SU-DHL-6 (cell line): ENCODE measurements at regions not wholly inside any gene's neighbourhood (a gene's known extent, or its start where the extent isn't known, plus 50 kb on each side); places are given as distances from the start of the nearest gene placed in this dataset.
A peak's percentile ranks its signal among the peaks of the same experiment; 100 is the strongest.

Experiments
- H2AFZ ChIP-seq: fragments of 200-600 bp; sonication (generic); 2 replicates; pipeline ENCODE4 v1.6.1; 2014; ENCODE audit warnings: low read depth, mild to moderate bottlenecking, moderate library complexity, mixed read lengths, antibody characterized with exemption, low read length; ENCODE audit not compliant: severe bottlenecking
- H3F3A ChIP-seq: fragments of 200-600 bp; shearing (Covaris generic); 2 replicates; pipeline ENCODE4 v1.6.0; 2016; ENCODE audit warnings: antibody characterized with exemption, mild to moderate bottlenecking; ENCODE audit not compliant: insufficient read depth
- H3K27ac ChIP-seq: fragments of 200-600 bp; sonication (generic); 2 replicates; pipeline ENCODE4 v1.5.1; 2016; ENCODE audit warnings: low read depth, mild to moderate bottlenecking, low read length, moderate library complexity, mixed read lengths
- H3K27me3 ChIP-seq: fragments of 200-600 bp; sonication (generic), shearing (Covaris generic); 2 replicates; pipeline ENCODE4 v1.6.0; 2014; ENCODE audit warnings: mild to moderate bottlenecking, low read length
- H3K36me3 ChIP-seq: fragments of 200-600 bp; sonication (generic); 2 replicates; pipeline ENCODE4 v1.6.1; 2014; ENCODE audit warnings: mild to moderate bottlenecking, low read length, mixed read lengths
- H3K4me2 ChIP-seq: fragments of 300-600, 200-600 bp; shearing (Covaris generic), sonication (generic); 2 replicates; pipeline ENCODE4 v1.6.0; 2014; ENCODE audit warnings: low read length, low read depth, mild to moderate bottlenecking; ENCODE audit not compliant: poor library complexity, severe bottlenecking
- H3K4me3 ChIP-seq: fragments of 200-600 bp; sonication (generic); 2 replicates; pipeline ENCODE4 v1.5.1; 2014; ENCODE audit warnings: antibody characterized with exemption, low read length, mild to moderate bottlenecking, mixed read lengths; ENCODE audit not compliant: insufficient read depth, poor library complexity, severe bottlenecking
- H3K79me2 ChIP-seq: fragments of 200-600 bp; sonication (generic); 2 replicates; pipeline ENCODE4 v1.6.1; 2014; ENCODE audit warnings: mild to moderate bottlenecking, low read length, moderate library complexity; ENCODE audit not compliant: insufficient read depth
- H3K9ac ChIP-seq: fragments of 200-600 bp; sonication (generic); 2 replicates; pipeline ENCODE4 v1.7.0; 2014; ENCODE audit warnings: mild to moderate bottlenecking, low read length
- H3K9me2 ChIP-seq: fragments of 200-600 bp; sonication (generic); replicated peaks from 2 replicates; pipeline ENCODE4 v1.6.1; 2014; ENCODE audit warnings: low read length; ENCODE audit not compliant: insufficient read depth
- H3K9me3 ChIP-seq: fragments of 200-600 bp; sonication (generic); 2 replicates; pipeline ENCODE4 v1.6.1; 2014; ENCODE audit warnings: low read length, mixed read lengths; ENCODE audit not compliant: insufficient read depth
- H4K20me1 ChIP-seq: fragments of 200-600 bp; sonication (generic); 2 replicates; pipeline ENCODE4 v1.6.1; 2014; ENCODE audit warnings: low read depth, mild to moderate bottlenecking, antibody characterized with exemption, low read length, moderate library complexity, mixed read lengths
- EZH2phosphoT487 ChIP-seq: fragments of 200-600 bp; sonication (generic), shearing (Covaris generic); conservative IDR thresholded peaks from 2 replicates; pipeline ENCODE4 v1.6.1; 2018; ENCODE audit warnings: mild to moderate bottlenecking, antibody characterized with exemption, low read length, moderate library complexity, mixed read lengths
- TF ChIP-seq, protein P1 (sequence below): fragments of 200-600 bp; sonication (generic); IDR thresholded peaks from one replicate; pipeline ENCODE4 v1.5.1; 2017; ENCODE audit warnings: antibody characterized with exemption, mild to moderate bottlenecking, low read length, moderate library complexity; ENCODE audit not compliant: insufficient read depth, poor library complexity, severe bottlenecking

- Histone ChIP-seq H3K27ac (no peak overlapping the region), H2AFZ (peak overlapping the region; percentile 54), H3K4me3 (peak overlapping the region; percentile 12), H3K4me2 (peak overlapping the region; percentile 34), H3K9ac (peak overlapping the region; percentile 9; the same call in 1 of the 2 replicates), H3K9me3 (no peaks in the 10 kb centered on the region), H3K36me3 (no peaks in the 10 kb centered on the region), H4K20me1 (no peaks in the 10 kb centered on the region), H3K27me3 (no peaks in the 10 kb centered on the region), H3K9me2 (no peaks in the 10 kb centered on the region), H3F3A (no peaks in the 10 kb centered on the region), H3K79me2 (no peaks in the 10 kb centered on the region)
- TF ChIP-seq, protein P1, sequence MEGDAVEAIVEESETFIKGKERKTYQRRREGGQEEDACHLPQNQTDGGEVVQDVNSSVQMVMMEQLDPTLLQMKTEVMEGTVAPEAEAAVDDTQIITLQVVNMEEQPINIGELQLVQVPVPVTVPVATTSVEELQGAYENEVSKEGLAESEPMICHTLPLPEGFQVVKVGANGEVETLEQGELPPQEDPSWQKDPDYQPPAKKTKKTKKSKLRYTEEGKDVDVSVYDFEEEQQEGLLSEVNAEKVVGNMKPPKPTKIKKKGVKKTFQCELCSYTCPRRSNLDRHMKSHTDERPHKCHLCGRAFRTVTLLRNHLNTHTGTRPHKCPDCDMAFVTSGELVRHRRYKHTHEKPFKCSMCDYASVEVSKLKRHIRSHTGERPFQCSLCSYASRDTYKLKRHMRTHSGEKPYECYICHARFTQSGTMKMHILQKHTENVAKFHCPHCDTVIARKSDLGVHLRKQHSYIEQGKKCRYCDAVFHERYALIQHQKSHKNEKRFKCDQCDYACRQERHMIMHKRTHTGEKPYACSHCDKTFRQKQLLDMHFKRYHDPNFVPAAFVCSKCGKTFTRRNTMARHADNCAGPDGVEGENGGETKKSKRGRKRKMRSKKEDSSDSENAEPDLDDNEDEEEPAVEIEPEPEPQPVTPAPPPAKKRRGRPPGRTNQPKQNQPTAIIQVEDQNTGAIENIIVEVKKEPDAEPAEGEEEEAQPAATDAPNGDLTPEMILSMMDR: no peak
- no peak for TF ChIP-seq EZH2phosphoT487
These were observed 53.5 kb upstream of the CCDC54 start for GRCh38 chr3:107323723-107324122.

DNA sequence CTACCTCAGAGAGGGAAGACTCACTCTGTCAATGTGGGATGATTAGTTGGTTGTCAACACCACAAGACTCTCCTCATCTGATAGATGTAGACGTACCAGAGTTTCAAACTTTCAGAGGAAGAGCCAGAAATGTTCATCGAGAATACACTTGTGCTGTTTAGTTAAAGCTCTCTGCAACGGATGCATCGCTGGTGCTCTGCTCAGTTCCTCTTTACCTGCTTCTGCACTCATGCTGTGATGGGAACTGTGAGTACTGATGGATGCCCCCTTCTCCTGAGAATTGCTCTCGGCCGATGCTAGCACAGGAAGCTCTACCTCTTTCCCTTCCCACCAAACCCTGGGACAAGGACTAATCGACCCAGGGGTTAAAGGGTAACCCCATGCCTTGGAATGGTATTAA lies 51.8 kb upstream of the CCDC54 start:
- Histone ChIP-seq H3F3A (no peaks in the 10 kb centered on the region), H2AFZ (no peak overlapping the region), H3K9me2 (no peaks in the 10 kb centered on the region), H3K4me3 (no peak overlapping the region), H3K9ac (no peak overlapping the region), H3K79me2 (no peaks in the 10 kb centered on the region), H3K27ac (no peak overlapping the region), H3K36me3 (no peaks in the 10 kb centered on the region), H4K20me1 (no peaks in the 10 kb centered on the region), H3K4me2 (no peak overlapping the region), H3K9me3 (no peaks in the 10 kb centered on the region), H3K27me3 (no peaks in the 10 kb centered on the region)
- TF ChIP-seq, protein P1: no peak
- no peak for TF ChIP-seq EZH2phosphoT487
